CD8-positive, alpha-beta memory T cell (primary cell): ENCODE measurements at regions not wholly inside any gene's neighbourhood (a gene's known extent, or its start where the extent isn't known, plus 50 kb on each side); places are given as distances from the start of the nearest gene placed in this dataset.

Source experiments
- CTCF ChIA-PET: fragments of 350-600 bp; sonication (Branson Sonifier 250); formaldehyde crosslinking; loops from one replicate; lab custom pipeline; 2021; ENCODE audit warnings: antibody characterized with exemption; lab: Charles Lee
- POLR2A ChIA-PET: fragments of 350-600 bp; sonication (Branson Sonifier 250); formaldehyde crosslinking; loops from one replicate; lab custom pipeline; 2021; ENCODE audit warnings: antibody characterized with exemption; lab: Charles Lee
- DNase-seq, 5 donors: peaks; one replicate each; pipeline versions ENCODE4 v3.0.0 to v3.0.0-alpha.2; 2020 to 2022; ENCODE audit warnings: mixed read lengths in 1 of 5
- H3K27ac ChIP-seq: one replicate; pipeline ENCODE4 v1.7.0; 2013; ENCODE audit warnings: low read depth, mild to moderate bottlenecking, low read length, moderate library complexity
- H3K27me3 ChIP-seq: 2 replicates; pipeline ENCODE4 v1.7.0; 2013; ENCODE audit warnings: low read length, mild to moderate bottlenecking; ENCODE audit not compliant: insufficient read depth, poor library complexity, severe bottlenecking
- H3K36me3 ChIP-seq: 2 replicates; pipeline ENCODE4 v1.7.0; 2013; ENCODE audit warnings: mild to moderate bottlenecking, low read length, moderate library complexity; ENCODE audit not compliant: insufficient read depth
- H3K4me1 ChIP-seq: 2 replicates; pipeline ENCODE4 v1.7.0; 2013; ENCODE audit warnings: mild to moderate bottlenecking, low read length, moderate library complexity; ENCODE audit not compliant: insufficient read depth
- H3K4me3 ChIP-seq: 2 replicates; pipeline ENCODE4 v1.7.0; 2013; ENCODE audit warnings: mild to moderate bottlenecking, low read length
- H3K9me3 ChIP-seq: 2 replicates; pipeline ENCODE4 v1.7.0; 2013; ENCODE audit warnings: mild to moderate bottlenecking, low read length
- H3K27ac Mint-ChIP-seq, 8 donors: one replicate each; pipeline ENCODE4 v1.8.0; 2020 to 2021; ENCODE audit warnings: mixed read lengths in 8 of 8, mild to moderate bottlenecking in 6 of 8, inconsistent platforms in 3 of 8, moderate library complexity in 3 of 8
- H3K27me3 Mint-ChIP-seq, 2 donors: one replicate each; pipeline ENCODE4 v1.8.0; 2020 to 2021; ENCODE audit warnings: mixed read lengths in 2 of 2, mild to moderate bottlenecking in 1 of 2, moderate library complexity in 1 of 2
- H3K36me3 Mint-ChIP-seq, 3 donors: one replicate each; pipeline ENCODE4 v1.8.0; 2020 to 2021; ENCODE audit warnings: mixed read lengths in 3 of 3, inconsistent platforms in 1 of 3, mild to moderate bottlenecking in 1 of 3
- H3K4me1 Mint-ChIP-seq, 3 donors: one replicate each; pipeline ENCODE4 v1.8.0; 2020 to 2021; ENCODE audit warnings: mixed read lengths in 3 of 3, inconsistent platforms in 1 of 3, mild to moderate bottlenecking in 1 of 3
- H3K4me3 Mint-ChIP-seq, 7 donors: one replicate each; pipeline ENCODE4 v1.8.0; 2020 to 2021; ENCODE audit warnings: mixed read lengths in 7 of 7, mild to moderate bottlenecking in 6 of 7, moderate library complexity in 4 of 7, inconsistent platforms in 2 of 7
- H3K9me3 Mint-ChIP-seq, 5 donors: one replicate each; pipeline ENCODE4 v1.8.0; 2020 to 2022; ENCODE audit warnings: mixed read lengths in 5 of 5, mild to moderate bottlenecking in 3 of 5, moderate library complexity in 2 of 5, inconsistent platforms in 1 of 5

DNA sequence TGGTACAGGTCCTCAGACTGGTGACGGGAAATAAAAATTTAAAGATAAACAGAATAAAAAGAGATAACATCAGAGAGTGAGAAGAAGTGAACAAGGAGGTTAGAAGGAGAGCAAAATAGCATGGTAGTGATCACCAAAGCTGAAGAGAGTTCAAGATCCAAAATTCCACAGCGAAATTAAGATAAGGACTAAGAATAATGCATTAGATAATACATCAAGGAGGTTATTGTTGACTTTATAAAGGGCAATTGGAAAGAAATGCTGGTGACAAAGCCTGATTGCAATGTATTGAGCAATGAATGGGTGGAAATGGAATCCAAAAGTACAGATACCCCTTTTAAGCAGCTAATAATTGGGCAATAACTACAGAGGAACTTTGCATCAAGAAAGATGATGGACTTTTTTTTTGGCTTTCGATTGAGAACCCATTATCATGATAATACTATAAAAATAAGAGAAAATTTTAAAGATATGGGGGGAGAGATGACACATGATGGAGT lies 101.6 kb upstream of the MAP9 start:
- Mint-ChIP-seq H3K27me3 (no peaks in the 10 kb centered on the region), H3K27ac (no peak overlapping the region), H3K9me3 (peaks cover 0 to 3% (median 0%) of the 10 kb centered on the region in 5 donors), H3K4me1 (no peaks in the 10 kb centered on the region), H3K36me3 (no peaks in the 10 kb centered on the region), H3K4me3 (no peak overlapping the region)
- H3K9me3 ChIP-seq: no peaks in the 10 kb centered on the region
- ChIA-PET CTCF (no interaction called here), POLR2A (no interaction called here)
- no peaks in the 10 kb centered on the region for H3K27me3 ChIP-seq
- H3K4me1 ChIP-seq: no peaks in the 10 kb centered on the region
- H3K4me3 ChIP-seq: no peak overlapping the region
- H3K36me3 ChIP-seq: no peaks in the 10 kb centered on the region
- DNase-seq: no peak
- H3K27ac ChIP-seq: no peak overlapping the region

DNA sequence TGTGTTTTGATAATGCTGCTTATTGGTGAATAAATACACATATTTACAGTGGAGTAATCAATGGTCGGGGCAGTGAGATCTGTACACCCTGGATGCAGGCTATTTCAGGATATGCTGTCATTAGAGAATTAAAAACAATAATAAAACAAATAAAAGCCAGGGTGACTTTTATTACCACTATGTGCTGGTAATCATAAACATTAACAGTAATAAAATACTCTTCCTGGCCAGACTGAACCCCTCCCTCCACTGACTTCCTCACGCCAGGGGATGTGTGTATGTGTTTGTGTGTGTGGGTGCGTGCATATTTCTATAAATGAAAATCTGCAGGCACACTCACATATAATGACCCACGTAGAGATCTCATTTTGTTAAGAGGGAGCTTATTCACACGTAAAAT lies 98.0 kb upstream of the MAP9 start:
- H3K9me3 ChIP-seq: no peaks in the 10 kb centered on the region
- POLR2A ChIA-PET: no interaction called here
- H3K4me3 ChIP-seq: no peak overlapping the region
- H3K27me3 ChIP-seq: no peaks in the 10 kb centered on the region
- Mint-ChIP-seq H3K4me1 (no peaks in the 10 kb centered on the region), H3K27ac (no peak overlapping the region), H3K9me3 (peaks cover 0 to 3% (median 0%) of the 10 kb centered on the region in 5 donors), H3K27me3 (peaks cover 0 to 11% of the 10 kb centered on the region in 2 donors), H3K36me3 (no peaks in the 10 kb centered on the region), H3K4me3 (no peak overlapping the region)
- no peak overlapping the region for H3K27ac ChIP-seq
- CTCF ChIA-PET: interaction anchor here (1.4 kb wide), 1 partner anchor 8 kb away, joined by 3 read pairs; no protein-coding TSS in a partner anchor
- no peaks in the 10 kb centered on the region for H3K36me3 ChIP-seq
- no peaks in the 10 kb centered on the region for H3K4me1 ChIP-seq
- no peak for DNase-seq

DNA sequence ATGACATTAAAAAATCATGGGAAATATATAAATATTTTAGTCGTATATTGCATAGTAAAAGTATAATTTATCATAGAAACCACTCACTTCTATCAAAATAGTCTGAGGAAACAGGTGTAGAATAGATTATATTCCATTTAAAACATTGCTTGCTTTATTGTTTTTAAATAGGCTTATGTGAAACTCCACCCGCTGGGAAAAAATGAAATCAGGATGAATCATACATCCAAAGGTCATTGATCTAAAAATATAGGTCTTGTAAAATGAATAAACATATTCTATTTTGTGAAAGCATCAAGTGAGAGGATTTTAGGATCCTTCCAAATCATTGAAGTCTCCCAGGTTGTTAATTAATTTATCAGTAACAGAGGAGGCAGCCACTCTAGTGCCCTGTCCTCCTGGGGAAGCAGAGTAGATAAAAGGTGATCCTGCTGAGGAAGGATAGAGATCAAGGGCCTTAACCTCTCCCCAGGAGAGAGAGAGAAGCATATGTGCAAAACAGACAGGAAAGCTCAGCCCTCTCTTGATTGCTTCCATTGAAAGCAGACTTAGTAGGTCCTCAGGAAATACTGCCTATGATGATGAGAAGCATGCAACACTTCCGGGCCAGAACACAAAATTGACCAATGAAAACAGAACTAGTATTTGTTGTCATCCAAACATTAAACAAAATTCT lies 96.8 kb upstream of the MAP9 start:
- Histone ChIP-seq H3K9me3 (no peaks in the 10 kb centered on the region), H3K27me3 (no peaks in the 10 kb centered on the region), H3K27ac (no peak overlapping the region), H3K4me1 (no peaks in the 10 kb centered on the region), H3K36me3 (no peaks in the 10 kb centered on the region), H3K4me3 (no peak overlapping the region)
- Mint-ChIP-seq H3K27ac (no peak overlapping the region), H3K9me3 (peaks cover 0 to 3% (median 0%) of the 10 kb centered on the region in 5 donors), H3K4me3 (no peak overlapping the region), H3K27me3 (peaks cover 0 to 11% of the 10 kb centered on the region in 2 donors), H3K36me3 (no peaks in the 10 kb centered on the region), H3K4me1 (no peaks in the 10 kb centered on the region)
- no peak for DNase-seq
- ChIA-PET POLR2A (no interaction called here), CTCF (no interaction called here)

GRCh38 chr4:155468282-155468681 lies 91.5 kb upstream of the MAP9 start:
- CTCF ChIA-PET: no interaction called here
- H3K27ac ChIP-seq: no peak overlapping the region
- no peak overlapping the region for H3K4me3 Mint-ChIP-seq

GRCh38 chr4:155450676-155451075 lies 73.9 kb upstream of the MAP9 start:
- no peak overlapping the region for H3K27ac ChIP-seq
- POLR2A ChIA-PET: interaction anchor here (0.6 kb wide), 1 partner anchor 49 kb away, joined by 3 read pairs; no protein-coding TSS in a partner anchor
- Mint-ChIP-seq H3K4me1 (no peaks in the 10 kb centered on the region), H3K4me3 (no peak overlapping the region), H3K9me3 (no peaks in the 10 kb centered on the region), H3K36me3 (no peaks in the 10 kb centered on the region), H3K27me3 (no peaks in the 10 kb centered on the region), H3K27ac (no peak overlapping the region)
- H3K4me1 ChIP-seq: no peaks in the 10 kb centered on the region
- DNase-seq: no peak
- H3K9me3 ChIP-seq: no peaks in the 10 kb centered on the region
- CTCF ChIA-PET: interaction anchor here (1.4 kb wide), 1 partner anchor 503 kb away, joined by 3 read pairs; the partner anchor contains the start of gene CTSO
- no peaks in the 10 kb centered on the region for H3K36me3 ChIP-seq
- no peaks in the 10 kb centered on the region for H3K27me3 ChIP-seq
- no peak overlapping the region for H3K4me3 ChIP-seq

More at GRCh38 chr4:155468282-155468681, 91.5 kb upstream of the MAP9 start:
- no peaks in the 10 kb centered on the region for H3K4me1 ChIP-seq
- H3K9me3 Mint-ChIP-seq: no peaks in the 10 kb centered on the region
- H3K9me3 ChIP-seq: no peaks in the 10 kb centered on the region
- no peak for DNase-seq
- H3K36me3 Mint-ChIP-seq: no peaks in the 10 kb centered on the region
- H3K27ac Mint-ChIP-seq: no peak overlapping the region
- H3K27me3 Mint-ChIP-seq: peaks cover 0 to 11% of the 10 kb centered on the region in 2 donors
- H3K36me3 ChIP-seq: no peaks in the 10 kb centered on the region
- no peaks in the 10 kb centered on the region for H3K27me3 ChIP-seq
- no peak overlapping the region for H3K4me3 ChIP-seq
- H3K4me1 Mint-ChIP-seq: no peaks in the 10 kb centered on the region
- POLR2A ChIA-PET: no interaction called here

GRCh38 chr4:155445306-155445705 lies 68.5 kb upstream of the MAP9 start:
- Mint-ChIP-seq H3K27me3 (peaks cover 8 to 21% of the 10 kb centered on the region in 2 donors), H3K27ac (no peak overlapping the region), H3K9me3 (no peaks in the 10 kb centered on the region), H3K4me1 (no peaks in the 10 kb centered on the region), H3K36me3 (no peaks in the 10 kb centered on the region), H3K4me3 (no peak overlapping the region)
- DNase-seq: no peak
- POLR2A ChIA-PET: no interaction called here
- Histone ChIP-seq H3K27me3 (no peaks in the 10 kb centered on the region), H3K36me3 (no peaks in the 10 kb centered on the region), H3K4me1 (no peaks in the 10 kb centered on the region), H3K9me3 (no peaks in the 10 kb centered on the region), H3K4me3 (no peak overlapping the region), H3K27ac (no peak overlapping the region)
- CTCF ChIA-PET: no interaction called here

DNA sequence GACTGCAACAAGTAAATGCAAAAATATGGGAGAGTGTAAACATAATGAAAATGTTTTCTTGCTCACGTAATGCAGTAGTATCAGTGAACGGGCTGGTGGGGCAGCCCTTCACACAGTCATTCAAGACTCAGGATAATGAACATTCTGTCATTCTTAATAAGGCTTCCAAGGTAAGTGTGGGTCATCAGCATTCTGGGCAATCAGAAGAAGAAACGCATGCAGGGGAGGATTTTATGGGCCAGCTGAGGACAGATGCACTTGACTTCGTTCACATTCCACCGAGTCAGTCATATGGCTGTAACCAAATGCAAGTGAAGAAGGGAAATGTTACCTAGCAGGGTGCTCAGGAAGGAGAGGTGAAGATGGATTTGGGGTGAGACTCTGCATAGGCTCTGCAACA lies 68.0 kb upstream of the MAP9 start:
- POLR2A ChIA-PET: no interaction called here
- H3K27ac Mint-ChIP-seq: no peak overlapping the region
- DNase-seq: no peak

DNA sequence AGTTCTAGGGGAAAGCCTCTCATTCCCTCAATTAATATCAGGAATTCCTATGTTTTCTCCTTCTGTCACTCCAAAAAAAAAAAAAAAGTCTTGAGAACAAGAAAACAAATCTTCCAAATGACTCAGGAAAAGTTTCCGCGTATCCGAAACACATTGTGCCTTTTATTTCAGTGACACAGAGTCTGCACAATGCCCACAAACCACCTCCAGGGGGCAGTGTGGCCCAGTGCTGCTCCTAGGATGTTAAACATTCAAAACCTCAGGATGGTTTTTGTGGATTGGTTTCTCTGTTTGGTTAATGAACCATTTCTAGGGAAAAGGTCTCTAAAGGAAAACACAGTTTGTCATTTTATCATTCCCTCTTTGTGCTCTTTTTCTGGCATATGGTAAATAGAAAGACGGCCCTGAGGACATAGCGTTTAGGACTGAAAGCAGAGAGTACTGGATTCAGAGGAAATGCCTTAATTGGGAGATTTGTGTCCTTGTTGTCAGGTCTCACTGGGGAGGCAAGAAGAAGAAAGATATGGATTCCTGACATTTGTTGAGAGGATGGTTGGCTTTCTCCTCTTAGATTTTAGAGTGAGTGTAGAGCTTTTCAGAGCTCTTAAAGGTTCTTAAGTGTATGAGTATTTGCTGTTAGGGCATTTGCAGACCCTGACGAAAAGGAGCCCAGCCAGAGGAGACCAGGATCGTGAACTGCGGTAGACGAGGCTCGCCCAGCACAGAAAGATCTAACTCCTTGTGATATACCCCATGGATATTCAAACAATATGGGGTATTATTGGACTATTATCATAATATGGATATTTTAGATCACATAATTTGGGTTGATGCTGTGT lies 65.7 kb upstream of the MAP9 start:
- H3K36me3 Mint-ChIP-seq: no peaks in the 10 kb centered on the region
- ChIA-PET CTCF (interaction anchor here (1.1 to 1.4 kb wide), 2 partner anchors 12 to 345 kb away, joined by 3 read pairs; no protein-coding TSS in a partner anchor), POLR2A (no interaction called here)
- H3K27me3 Mint-ChIP-seq: peaks cover 8 to 24% of the 10 kb centered on the region in 2 donors
- Histone ChIP-seq H3K4me1 (no peaks in the 10 kb centered on the region), H3K4me3 (no peak overlapping the region), H3K36me3 (no peaks in the 10 kb centered on the region), H3K27me3 (no peaks in the 10 kb centered on the region), H3K27ac (no peak overlapping the region), H3K9me3 (no peaks in the 10 kb centered on the region)
- peak in 4 of 5 donors; percentile 16 to 55 (median 18) for DNase-seq
- no peak overlapping the region for H3K27ac Mint-ChIP-seq
- no peaks in the 10 kb centered on the region for H3K4me1 Mint-ChIP-seq
- H3K4me3 Mint-ChIP-seq: no peak overlapping the region
- H3K9me3 Mint-ChIP-seq: no peaks in the 10 kb centered on the region

More for the DNA sequence above, 68.0 kb upstream of the MAP9 start:
- no peaks in the 10 kb centered on the region for H3K4me1 ChIP-seq
- no peaks in the 10 kb centered on the region for H3K36me3 Mint-ChIP-seq
- H3K27me3 Mint-ChIP-seq: peaks cover 8 to 21% of the 10 kb centered on the region in 2 donors
- H3K4me3 Mint-ChIP-seq: no peak overlapping the region
- H3K9me3 ChIP-seq: no peaks in the 10 kb centered on the region
- H3K4me3 ChIP-seq: no peak overlapping the region
- H3K4me1 Mint-ChIP-seq: no peaks in the 10 kb centered on the region
- H3K27me3 ChIP-seq: no peaks in the 10 kb centered on the region
- CTCF ChIA-PET: no interaction called here
- H3K9me3 Mint-ChIP-seq: no peaks in the 10 kb centered on the region
- no peak overlapping the region for H3K27ac ChIP-seq
- no peaks in the 10 kb centered on the region for H3K36me3 ChIP-seq
